WTC11 (cell line): ENCODE measurements at regions not wholly inside any gene's neighbourhood (a gene's known extent, or its start where the extent isn't known, plus 50 kb on each side); places are given as distances from the start of the nearest gene placed in this dataset.

ENCODE experiments used
- ATAC-seq: fragments of 200-7000 bp; cut with Tn5 transposase; 2 replicates; pipeline ENCODE4 v1.10.0; 2021; ENCODE audit warnings: mild to moderate bottlenecking, moderate library complexity
- CTCF ChIA-PET: fragments of 300-600 bp; sonication (Branson Sonifier 250); formaldehyde crosslinking; loops from one replicate; lab custom pipeline; 2021; ENCODE audit warnings: antibody characterized with exemption; lab: Charles Lee
- POLR2A ChIA-PET: fragments of 350-600 bp; sonication (Branson Sonifier 250); formaldehyde crosslinking; loops from one replicate; lab custom pipeline; 2021; ENCODE audit warnings: antibody characterized with exemption; lab: Charles Lee
- DNase-seq: peaks from one replicate; pipeline ENCODE4 v3.0.0; 2021; ENCODE audit warnings: low spot score
- H3K27ac Mint-ChIP-seq: 2 replicates; pipeline ENCODE4 v1.8.0; 2021; ENCODE audit warnings: mixed read lengths
- H3K27me3 Mint-ChIP-seq: 2 replicates; pipeline ENCODE4 v1.8.0; 2021; ENCODE audit warnings: low read depth, mild to moderate bottlenecking, moderate library complexity, mixed read lengths
- H3K36me3 Mint-ChIP-seq: 2 replicates; pipeline ENCODE4 v1.8.0; 2021; ENCODE audit warnings: mixed read lengths
- H3K4me1 Mint-ChIP-seq: 2 replicates; pipeline ENCODE4 v1.8.0; 2022; ENCODE audit warnings: mixed read lengths
- H3K4me3 Mint-ChIP-seq: 2 replicates; pipeline ENCODE4 v1.8.0; 2021; ENCODE audit warnings: mild to moderate bottlenecking, moderate library complexity, mixed read lengths
- H3K9me3 Mint-ChIP-seq: 2 replicates; pipeline ENCODE4 v1.8.0; 2021; ENCODE audit warnings: mixed read lengths
- AR ChIP-seq: fragments of 250-450 bp; sonication (Bioruptor Pico); IDR thresholded peaks from 2 replicates; pipeline ENCODE4 v1.9.0; 2021; ENCODE audit warnings: mild to moderate bottlenecking
- CBFB ChIP-seq: sonication (generic); formaldehyde crosslinking; IDR thresholded peaks from 2 replicates; pipeline ENCODE4 v1.8.1; 2022; ENCODE audit warnings: mild to moderate bottlenecking, low read depth, missing genetic modification reagents
- E2F1 ChIP-seq: sonication (generic); formaldehyde crosslinking; IDR thresholded peaks from 2 replicates; pipeline ENCODE4 v1.8.0; 2022; ENCODE audit warnings: mild to moderate bottlenecking, missing genetic modification reagents
- E2F5 ChIP-seq: sonication (generic); formaldehyde crosslinking; IDR thresholded peaks from 2 replicates; pipeline ENCODE4 v1.8.1; 2022; ENCODE audit warnings: mild to moderate bottlenecking, moderate library complexity, missing genetic modification reagents
- FOXK1 ChIP-seq: sonication (generic); formaldehyde crosslinking; IDR thresholded peaks from 2 replicates; pipeline ENCODE4 v1.8.0; 2022; ENCODE audit warnings: mild to moderate bottlenecking, moderate library complexity, missing genetic modification reagents
- FOXP1 ChIP-seq: sonication (generic); formaldehyde crosslinking; IDR thresholded peaks from 2 replicates; pipeline ENCODE4 v1.8.0; 2022; ENCODE audit warnings: missing genetic modification reagents, mild to moderate bottlenecking, moderate library complexity, borderline replicate concordance
- IRF2 ChIP-seq: sonication (generic); formaldehyde crosslinking; IDR thresholded peaks from 2 replicates; pipeline ENCODE4 v1.8.0; 2022; ENCODE audit warnings: low read depth, missing genetic modification reagents, borderline replicate concordance
- NFE2L1 ChIP-seq: sonication (generic); formaldehyde crosslinking; IDR thresholded peaks from 2 replicates; pipeline ENCODE4 v1.8.1; 2023; ENCODE audit warnings: missing genetic modification reagents
- NR2C2 ChIP-seq: sonication (generic); formaldehyde crosslinking; IDR thresholded peaks from 2 replicates; pipeline ENCODE4 v1.8.0; 2022; ENCODE audit warnings: mild to moderate bottlenecking, missing genetic modification reagents
- PRRX2 ChIP-seq: fragments of 250-450 bp; sonication (Bioruptor Pico); IDR thresholded peaks from 2 replicates; pipeline ENCODE4 v1.8.0; 2021; ENCODE audit warnings: mild to moderate bottlenecking
- RELA ChIP-seq: sonication (generic); formaldehyde crosslinking; IDR thresholded peaks from 2 replicates; pipeline ENCODE4 v1.8.1; 2022; ENCODE audit warnings: missing genetic modification reagents, mild to moderate bottlenecking, borderline replicate concordance
- RORB ChIP-seq: fragments of 250-450 bp; sonication (Bioruptor Pico); IDR thresholded peaks from 2 replicates; pipeline ENCODE4 v1.9.0; 2021; ENCODE audit warnings: mild to moderate bottlenecking
- SOX15 ChIP-seq: fragments of 250-450 bp; sonication (Bioruptor Pico); IDR thresholded peaks from 2 replicates; pipeline ENCODE4 v1.9.0; 2021; ENCODE audit warnings: mild to moderate bottlenecking
- USF2 ChIP-seq: sonication (generic); formaldehyde crosslinking; IDR thresholded peaks from 2 replicates; pipeline ENCODE4 v1.8.1; 2023; ENCODE audit warnings: mild to moderate bottlenecking, missing genetic modification reagents, moderate library complexity
- ZSCAN18 ChIP-seq: fragments of 250-450 bp; sonication (Bioruptor Pico); IDR thresholded peaks from 2 replicates; pipeline ENCODE4 v2.1.2; 2022; ENCODE audit warnings: mild to moderate bottlenecking, moderate library complexity
- TF ChIP-seq, protein P1 (sequence below): sonication (generic); formaldehyde crosslinking; IDR thresholded peaks from 2 replicates; pipeline ENCODE4 v1.8.1; 2023; ENCODE audit warnings: mild to moderate bottlenecking, missing genetic modification reagents
- TF ChIP-seq, protein P2 (sequence below): sonication (generic); formaldehyde crosslinking; conservative IDR thresholded peaks from 2 replicates; pipeline ENCODE4 v1.8.1; 2023; ENCODE audit warnings: mild to moderate bottlenecking, low read depth, missing genetic modification reagents, moderate library complexity
- TF ChIP-seq, protein P3 (sequence below): sonication (generic); formaldehyde crosslinking; IDR thresholded peaks from 2 replicates; pipeline ENCODE4 v1.8.1; 2023; ENCODE audit warnings: mild to moderate bottlenecking, missing genetic modification reagents, borderline replicate concordance

GRCh38 chr1:198391393-198392020 is 149.0 kb downstream of the ATP6V1G3 start:
- peaks cover 3% of the 10 kb centered on the region for H3K4me1 Mint-ChIP-seq
- H3K4me3 Mint-ChIP-seq = no peak overlapping the region
- no peaks in the 10 kb centered on the region for H3K36me3 Mint-ChIP-seq
- no peaks in the 10 kb centered on the region for H3K9me3 Mint-ChIP-seq
- no peak for TF ChIP-seq FOXP1 (CRISPR knock-in tag)
- no peak for TF ChIP-seq IRF2 (CRISPR knock-in tag)
- no peak for TF ChIP-seq NR2C2 (CRISPR knock-in tag)
- TF ChIP-seq, protein P1, sequence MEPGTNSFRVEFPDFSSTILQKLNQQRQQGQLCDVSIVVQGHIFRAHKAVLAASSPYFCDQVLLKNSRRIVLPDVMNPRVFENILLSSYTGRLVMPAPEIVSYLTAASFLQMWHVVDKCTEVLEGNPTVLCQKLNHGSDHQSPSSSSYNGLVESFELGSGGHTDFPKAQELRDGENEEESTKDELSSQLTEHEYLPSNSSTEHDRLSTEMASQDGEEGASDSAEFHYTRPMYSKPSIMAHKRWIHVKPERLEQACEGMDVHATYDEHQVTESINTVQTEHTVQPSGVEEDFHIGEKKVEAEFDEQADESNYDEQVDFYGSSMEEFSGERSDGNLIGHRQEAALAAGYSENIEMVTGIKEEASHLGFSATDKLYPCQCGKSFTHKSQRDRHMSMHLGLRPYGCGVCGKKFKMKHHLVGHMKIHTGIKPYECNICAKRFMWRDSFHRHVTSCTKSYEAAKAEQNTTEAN = no peak
- no peak for TF ChIP-seq E2F1 (CRISPR knock-in tag)
- TF ChIP-seq, protein P2, sequence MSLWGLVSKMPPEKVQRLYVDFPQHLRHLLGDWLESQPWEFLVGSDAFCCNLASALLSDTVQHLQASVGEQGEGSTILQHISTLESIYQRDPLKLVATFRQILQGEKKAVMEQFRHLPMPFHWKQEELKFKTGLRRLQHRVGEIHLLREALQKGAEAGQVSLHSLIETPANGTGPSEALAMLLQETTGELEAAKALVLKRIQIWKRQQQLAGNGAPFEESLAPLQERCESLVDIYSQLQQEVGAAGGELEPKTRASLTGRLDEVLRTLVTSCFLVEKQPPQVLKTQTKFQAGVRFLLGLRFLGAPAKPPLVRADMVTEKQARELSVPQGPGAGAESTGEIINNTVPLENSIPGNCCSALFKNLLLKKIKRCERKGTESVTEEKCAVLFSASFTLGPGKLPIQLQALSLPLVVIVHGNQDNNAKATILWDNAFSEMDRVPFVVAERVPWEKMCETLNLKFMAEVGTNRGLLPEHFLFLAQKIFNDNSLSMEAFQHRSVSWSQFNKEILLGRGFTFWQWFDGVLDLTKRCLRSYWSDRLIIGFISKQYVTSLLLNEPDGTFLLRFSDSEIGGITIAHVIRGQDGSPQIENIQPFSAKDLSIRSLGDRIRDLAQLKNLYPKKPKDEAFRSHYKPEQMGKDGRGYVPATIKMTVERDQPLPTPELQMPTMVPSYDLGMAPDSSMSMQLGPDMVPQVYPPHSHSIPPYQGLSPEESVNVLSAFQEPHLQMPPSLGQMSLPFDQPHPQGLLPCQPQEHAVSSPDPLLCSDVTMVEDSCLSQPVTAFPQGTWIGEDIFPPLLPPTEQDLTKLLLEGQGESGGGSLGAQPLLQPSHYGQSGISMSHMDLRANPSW = no peak
- no peak for TF ChIP-seq USF2 (CRISPR knock-in tag)
- no peak for TF ChIP-seq PRRX2 (CRISPR knock-in tag)
- no peak for TF ChIP-seq RORB (CRISPR knock-in tag)
- no peak for TF ChIP-seq ZSCAN18
- TF ChIP-seq AR (CRISPR knock-in tag) = no peak
- TF ChIP-seq E2F5 (CRISPR knock-in tag) = no peak
- no peak for TF ChIP-seq NFE2L1
- no peak for TF ChIP-seq SOX15
- no peak for TF ChIP-seq RELA (CRISPR knock-in tag)
- TF ChIP-seq, protein P3, sequence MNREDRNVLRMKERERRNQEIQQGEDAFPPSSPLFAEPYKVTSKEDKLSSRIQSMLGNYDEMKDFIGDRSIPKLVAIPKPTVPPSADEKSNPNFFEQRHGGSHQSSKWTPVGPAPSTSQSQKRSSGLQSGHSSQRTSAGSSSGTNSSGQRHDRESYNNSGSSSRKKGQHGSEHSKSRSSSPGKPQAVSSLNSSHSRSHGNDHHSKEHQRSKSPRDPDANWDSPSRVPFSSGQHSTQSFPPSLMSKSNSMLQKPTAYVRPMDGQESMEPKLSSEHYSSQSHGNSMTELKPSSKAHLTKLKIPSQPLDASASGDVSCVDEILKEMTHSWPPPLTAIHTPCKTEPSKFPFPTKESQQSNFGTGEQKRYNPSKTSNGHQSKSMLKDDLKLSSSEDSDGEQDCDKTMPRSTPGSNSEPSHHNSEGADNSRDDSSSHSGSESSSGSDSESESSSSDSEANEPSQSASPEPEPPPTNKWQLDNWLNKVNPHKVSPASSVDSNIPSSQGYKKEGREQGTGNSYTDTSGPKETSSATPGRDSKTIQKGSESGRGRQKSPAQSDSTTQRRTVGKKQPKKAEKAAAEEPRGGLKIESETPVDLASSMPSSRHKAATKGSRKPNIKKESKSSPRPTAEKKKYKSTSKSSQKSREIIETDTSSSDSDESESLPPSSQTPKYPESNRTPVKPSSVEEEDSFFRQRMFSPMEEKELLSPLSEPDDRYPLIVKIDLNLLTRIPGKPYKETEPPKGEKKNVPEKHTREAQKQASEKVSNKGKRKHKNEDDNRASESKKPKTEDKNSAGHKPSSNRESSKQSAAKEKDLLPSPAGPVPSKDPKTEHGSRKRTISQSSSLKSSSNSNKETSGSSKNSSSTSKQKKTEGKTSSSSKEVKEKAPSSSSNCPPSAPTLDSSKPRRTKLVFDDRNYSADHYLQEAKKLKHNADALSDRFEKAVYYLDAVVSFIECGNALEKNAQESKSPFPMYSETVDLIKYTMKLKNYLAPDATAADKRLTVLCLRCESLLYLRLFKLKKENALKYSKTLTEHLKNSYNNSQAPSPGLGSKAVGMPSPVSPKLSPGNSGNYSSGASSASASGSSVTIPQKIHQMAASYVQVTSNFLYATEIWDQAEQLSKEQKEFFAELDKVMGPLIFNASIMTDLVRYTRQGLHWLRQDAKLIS (CRISPR knock-in tag) = no peak
- TF ChIP-seq CBFB = no peak
- TF ChIP-seq FOXK1 = no peak
- ATAC-seq (no peak), DNase-seq (no peak)
- no peak overlapping the region for H3K27ac Mint-ChIP-seq
- ChIA-PET POLR2A (interaction anchor here (0.6 kb wide), 1 partner anchor 58 kb away, joined by 3 read pairs; no protein-coding TSS in a partner anchor), CTCF (no interaction called here)
- H3K27me3 Mint-ChIP-seq = no peaks in the 10 kb centered on the region
